ENCODE measurements at regions not wholly inside any gene's neighbourhood (a gene's known extent, or its start where the extent isn't known, plus 50 kb on each side); places are given as distances from the start of the nearest gene placed in this dataset.

GRCh38 chr7:159249671-159250070, 105.0 kb upstream of the VIPR2 start:
- no peaks in the 10 kb centered on the region for H3K4me1 Mint-ChIP-seq (ENCODE audit: low read depth, unreplicated experiment)
- CTCF ChIA-PET: no interaction called here
- intact Hi-C loops (cut with micrococcal nuclease; ENCODE audit: unreplicated experiment): no loop called here
- H3K4me3 ChIP-seq (ENCODE audit: low read depth, low read length): no peak overlapping the region
- no peaks in the 10 kb centered on the region for H3K36me3 Mint-ChIP-seq (ENCODE audit: insufficient read depth, unreplicated experiment)
- H3K9me3 ChIP-seq: 0 out of 2 replicates have a peak, but pooled peaks cover 4% of the 10 kb centered on the region
- H3K4me1 ChIP-seq: no peaks in the 10 kb centered on the region
- BruUV-seq (replicated peaks): no TSS peak
- H3K9me3 Mint-ChIP-seq (ENCODE audit: unreplicated experiment): no peaks in the 10 kb centered on the region
- H3K27me3 Mint-ChIP-seq (ENCODE audit: insufficient read depth, unreplicated experiment): peaks cover 17% of the 10 kb centered on the region
- no peak overlapping the region for H3K27ac Mint-ChIP-seq (ENCODE audit: unreplicated experiment)
- H3K4me3 Mint-ChIP-seq (ENCODE audit: unreplicated experiment): no peak overlapping the region
- DNase-seq: no peak
- H3K27me3 ChIP-seq (replicated peaks; ENCODE audit: control insufficient read depth, insufficient read depth, low read length): no peaks in the 10 kb centered on the region
- TF ChIP-seq, protein P1, sequence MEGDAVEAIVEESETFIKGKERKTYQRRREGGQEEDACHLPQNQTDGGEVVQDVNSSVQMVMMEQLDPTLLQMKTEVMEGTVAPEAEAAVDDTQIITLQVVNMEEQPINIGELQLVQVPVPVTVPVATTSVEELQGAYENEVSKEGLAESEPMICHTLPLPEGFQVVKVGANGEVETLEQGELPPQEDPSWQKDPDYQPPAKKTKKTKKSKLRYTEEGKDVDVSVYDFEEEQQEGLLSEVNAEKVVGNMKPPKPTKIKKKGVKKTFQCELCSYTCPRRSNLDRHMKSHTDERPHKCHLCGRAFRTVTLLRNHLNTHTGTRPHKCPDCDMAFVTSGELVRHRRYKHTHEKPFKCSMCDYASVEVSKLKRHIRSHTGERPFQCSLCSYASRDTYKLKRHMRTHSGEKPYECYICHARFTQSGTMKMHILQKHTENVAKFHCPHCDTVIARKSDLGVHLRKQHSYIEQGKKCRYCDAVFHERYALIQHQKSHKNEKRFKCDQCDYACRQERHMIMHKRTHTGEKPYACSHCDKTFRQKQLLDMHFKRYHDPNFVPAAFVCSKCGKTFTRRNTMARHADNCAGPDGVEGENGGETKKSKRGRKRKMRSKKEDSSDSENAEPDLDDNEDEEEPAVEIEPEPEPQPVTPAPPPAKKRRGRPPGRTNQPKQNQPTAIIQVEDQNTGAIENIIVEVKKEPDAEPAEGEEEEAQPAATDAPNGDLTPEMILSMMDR (IDR thresholded peaks at IDR 0.05; ENCODE audit: insufficient read depth in 1 of 2, low read depth in 1 of 2, low read length in 1 of 2, severe bottlenecking in 1 of 2, unreplicated experiment in 1 of 2): no peak
- POLR2A ChIA-PET: no interaction called here
- no peaks in the 10 kb centered on the region for H3K36me3 ChIP-seq (ENCODE audit: control insufficient read depth, insufficient read depth, low read length)

DNA sequence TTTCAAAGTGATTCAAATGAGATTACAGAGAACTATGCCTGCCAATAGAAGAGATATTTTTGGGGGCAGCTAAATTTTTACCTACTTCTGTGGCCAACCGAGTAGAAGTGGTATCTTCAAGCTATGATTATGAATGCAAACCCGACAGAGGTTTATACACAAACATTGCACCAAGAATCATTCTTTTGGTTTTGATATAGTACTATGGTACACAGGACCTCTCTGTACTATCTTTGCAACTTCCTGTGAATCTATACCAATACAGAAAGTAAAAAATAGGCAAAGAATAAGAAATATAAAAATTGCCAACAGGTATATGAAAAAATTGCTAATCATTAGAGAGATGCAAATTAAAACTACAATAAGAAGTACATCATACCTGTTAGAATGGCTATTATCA, 103.2 kb upstream of the VIPR2 start:
- Mint-ChIP-seq H3K27ac (ENCODE audit: unreplicated experiment) (no peak overlapping the region), H3K4me1 (ENCODE audit: low read depth, unreplicated experiment) (no peaks in the 10 kb centered on the region), H3K4me3 (ENCODE audit: unreplicated experiment) (no peak overlapping the region), H3K27me3 (ENCODE audit: insufficient read depth, unreplicated experiment) (peaks cover 14% of the 10 kb centered on the region), H3K9me3 (ENCODE audit: unreplicated experiment) (no peaks in the 10 kb centered on the region), H3K36me3 (ENCODE audit: insufficient read depth, unreplicated experiment) (no peaks in the 10 kb centered on the region)
- Histone ChIP-seq H3K27me3 (replicated peaks; ENCODE audit: control insufficient read depth, insufficient read depth, low read length) (no peaks in the 10 kb centered on the region), H3K9me3 (0 out of 2 replicates have a peak, but pooled peaks cover 4% of the 10 kb centered on the region), H3K4me3 (ENCODE audit: low read depth, low read length) (no peak overlapping the region), H3K36me3 (ENCODE audit: control insufficient read depth, insufficient read depth, low read length) (no peaks in the 10 kb centered on the region), H3K4me1 (no peaks in the 10 kb centered on the region)
- TF ChIP-seq, protein P1 (IDR thresholded peaks at IDR 0.05; ENCODE audit: insufficient read depth in 1 of 2, low read depth in 1 of 2, low read length in 1 of 2, severe bottlenecking in 1 of 2, unreplicated experiment in 1 of 2): no peak
- intact Hi-C loops (cut with micrococcal nuclease; ENCODE audit: unreplicated experiment): no loop called here
- POLR2A ChIA-PET: no interaction called here
- DNase-seq: no peak
- CTCF ChIA-PET: no interaction called here
- no TSS peak for BruUV-seq (replicated peaks)

- H3K36me3 Mint-ChIP-seq (ENCODE audit: insufficient read depth, unreplicated experiment): no peaks in the 10 kb centered on the region
- H3K4me1 Mint-ChIP-seq (ENCODE audit: low read depth, unreplicated experiment): no peaks in the 10 kb centered on the region
- Histone ChIP-seq H3K4me1 (no peaks in the 10 kb centered on the region), H3K36me3 (ENCODE audit: control insufficient read depth, insufficient read depth, low read length) (no peaks in the 10 kb centered on the region), H3K9me3 (0 out of 2 replicates have a peak, but pooled peaks cover 4% of the 10 kb centered on the region), H3K27me3 (replicated peaks; ENCODE audit: control insufficient read depth, insufficient read depth, low read length) (no peaks in the 10 kb centered on the region), H3K4me3 (ENCODE audit: low read depth, low read length) (no peak overlapping the region)
- H3K9me3 Mint-ChIP-seq (ENCODE audit: unreplicated experiment): no peaks in the 10 kb centered on the region
- TF ChIP-seq, protein P1 (IDR thresholded peaks at IDR 0.05; ENCODE audit: insufficient read depth in 1 of 2, low read depth in 1 of 2, low read length in 1 of 2, severe bottlenecking in 1 of 2, unreplicated experiment in 1 of 2): no peak
- intact Hi-C loops (cut with micrococcal nuclease; ENCODE audit: unreplicated experiment): no loop called here
- ChIA-PET CTCF (no interaction called here), POLR2A (no interaction called here)
- no peak overlapping the region for H3K4me3 Mint-ChIP-seq (ENCODE audit: unreplicated experiment)
- DNase-seq: no peak
- H3K27ac Mint-ChIP-seq (ENCODE audit: unreplicated experiment): no peak overlapping the region
- no TSS peak for BruUV-seq (replicated peaks)
- H3K27me3 Mint-ChIP-seq (ENCODE audit: insufficient read depth, unreplicated experiment): peaks cover 11% of the 10 kb centered on the region
These were observed 102.2 kb upstream of the VIPR2 start for GRCh38 chr7:159246702-159247480.
